WTC11 (cell line): ENCODE measurements at regions not wholly inside any gene's neighbourhood (a gene's known extent, or its start where the extent isn't known, plus 50 kb on each side); places are given as distances from the start of the nearest gene placed in this dataset.

Experiments
- ATAC-seq: fragments of 200-7000 bp; cut with Tn5 transposase; 2 replicates; pipeline ENCODE4 v1.10.0; 2021; ENCODE audit warnings: mild to moderate bottlenecking, moderate library complexity
- CTCF ChIA-PET: fragments of 300-600 bp; sonication (Branson Sonifier 250); formaldehyde crosslinking; loops from one replicate; lab custom pipeline; 2021; ENCODE audit warnings: antibody characterized with exemption; lab: Charles Lee
- POLR2A ChIA-PET: fragments of 350-600 bp; sonication (Branson Sonifier 250); formaldehyde crosslinking; loops from one replicate; lab custom pipeline; 2021; ENCODE audit warnings: antibody characterized with exemption; lab: Charles Lee
- DNase-seq: peaks from one replicate; pipeline ENCODE4 v3.0.0; 2021; ENCODE audit warnings: low spot score
- H3K27ac Mint-ChIP-seq: 2 replicates; pipeline ENCODE4 v1.8.0; 2021; ENCODE audit warnings: mixed read lengths
- H3K27me3 Mint-ChIP-seq: 2 replicates; pipeline ENCODE4 v1.8.0; 2021; ENCODE audit warnings: low read depth, mild to moderate bottlenecking, moderate library complexity, mixed read lengths
- H3K36me3 Mint-ChIP-seq: 2 replicates; pipeline ENCODE4 v1.8.0; 2021; ENCODE audit warnings: mixed read lengths
- H3K4me1 Mint-ChIP-seq: 2 replicates; pipeline ENCODE4 v1.8.0; 2022; ENCODE audit warnings: mixed read lengths
- H3K4me3 Mint-ChIP-seq: 2 replicates; pipeline ENCODE4 v1.8.0; 2021; ENCODE audit warnings: mild to moderate bottlenecking, moderate library complexity, mixed read lengths
- H3K9me3 Mint-ChIP-seq: 2 replicates; pipeline ENCODE4 v1.8.0; 2021; ENCODE audit warnings: mixed read lengths
- AR ChIP-seq: fragments of 250-450 bp; sonication (Bioruptor Pico); IDR thresholded peaks from 2 replicates; pipeline ENCODE4 v1.9.0; 2021; ENCODE audit warnings: mild to moderate bottlenecking
- ATF2 ChIP-seq: sonication (generic); formaldehyde crosslinking; IDR thresholded peaks from 2 replicates; pipeline ENCODE4 v1.8.1; 2022; ENCODE audit warnings: low read depth, missing genetic modification reagents, borderline replicate concordance
- ATF6 ChIP-seq: sonication (generic); formaldehyde crosslinking; IDR thresholded peaks from 2 replicates; pipeline ENCODE4 v1.8.1; 2023; ENCODE audit warnings: mild to moderate bottlenecking, missing genetic modification reagents
- EMX1 ChIP-seq: fragments of 250-450 bp; sonication (Bioruptor Pico); IDR thresholded peaks from 2 replicates; pipeline ENCODE4 v1.8.0; 2021; ENCODE audit warnings: mild to moderate bottlenecking
- ETV6 ChIP-seq: sonication (generic); formaldehyde crosslinking; IDR thresholded peaks from 2 replicates; pipeline ENCODE4 v1.8.1; 2022; ENCODE audit warnings: mild to moderate bottlenecking, missing genetic modification reagents
- IRF2 ChIP-seq: sonication (generic); formaldehyde crosslinking; IDR thresholded peaks from 2 replicates; pipeline ENCODE4 v1.8.0; 2022; ENCODE audit warnings: low read depth, missing genetic modification reagents, borderline replicate concordance
- MXD4 ChIP-seq: fragments of 250-450 bp; sonication (Bioruptor Pico); IDR thresholded peaks from 2 replicates; pipeline ENCODE4 v1.8.0; 2021; ENCODE audit warnings: mild to moderate bottlenecking, moderate library complexity, borderline replicate concordance
- MYBL2 ChIP-seq: sonication (generic); formaldehyde crosslinking; IDR thresholded peaks from 2 replicates; pipeline ENCODE4 v1.8.1; 2023; ENCODE audit warnings: mild to moderate bottlenecking, moderate library complexity, missing genetic modification reagents
- PREB ChIP-seq: sonication (generic); formaldehyde crosslinking; IDR thresholded peaks from 2 replicates; pipeline ENCODE4 v1.8.1; 2022; ENCODE audit warnings: mild to moderate bottlenecking, missing genetic modification reagents, moderate library complexity, borderline replicate concordance
- USF1 ChIP-seq: sonication (generic); formaldehyde crosslinking; IDR thresholded peaks from 2 replicates; pipeline ENCODE4 v1.8.0; 2022; ENCODE audit warnings: mild to moderate bottlenecking, missing genetic modification reagents
- ZBTB21 ChIP-seq: sonication (generic); formaldehyde crosslinking; IDR thresholded peaks from 2 replicates; pipeline ENCODE4 v1.8.1; 2023; ENCODE audit warnings: mild to moderate bottlenecking, missing genetic modification reagents, borderline replicate concordance
- ZNF121 ChIP-seq: sonication (generic); formaldehyde crosslinking; IDR thresholded peaks from 2 replicates; pipeline ENCODE4 v1.8.0; 2023; ENCODE audit warnings: missing genetic modification reagents
- ZNF671 ChIP-seq: fragments of 250-450 bp; sonication (Bioruptor Pico); IDR thresholded peaks from 2 replicates; pipeline ENCODE4 v1.8.0; 2021; ENCODE audit warnings: mild to moderate bottlenecking

GRCh38 chr5:108670591-108671289 is 77.0 kb upstream of the FER start:
- Mint-ChIP-seq H3K4me1 (peaks cover 22% of the 10 kb centered on the region), H3K27ac (no peak overlapping the region), H3K36me3 (no peaks in the 10 kb centered on the region), H3K9me3 (peaks cover 10% of the 10 kb centered on the region), H3K4me3 (no peak overlapping the region), H3K27me3 (peaks cover 81% of the 10 kb centered on the region)
- DNase-seq (no peak), ATAC-seq (no peak)
- ChIA-PET POLR2A (no interaction called here), CTCF (no interaction called here)
- TF ChIP-seq ZNF671 (CRISPR knock-in tag), result no peak
- TF ChIP-seq MXD4, result no peak

- DNase-seq (no peak), ATAC-seq (no peak)
- Mint-ChIP-seq H3K4me1 (peaks cover 22% of the 10 kb centered on the region), H3K27ac (no peak overlapping the region), H3K9me3 (peaks cover 10% of the 10 kb centered on the region), H3K4me3 (no peak overlapping the region)
- no peak for TF ChIP-seq ZBTB21 (CRISPR knock-in tag)
- no peak for TF ChIP-seq EMX1 (CRISPR knock-in tag)
- TF ChIP-seq MYBL2 (CRISPR knock-in tag), result no peak
- no peak for TF ChIP-seq USF1
- TF ChIP-seq ATF6 (CRISPR knock-in tag), result no peak
- no peak for TF ChIP-seq PREB (CRISPR knock-in tag)
- TF ChIP-seq, all 79 proteins: peak for 0
- peaks cover 68% of the 10 kb centered on the region for H3K27me3 Mint-ChIP-seq
- H3K36me3 Mint-ChIP-seq, result no peaks in the 10 kb centered on the region
- ChIA-PET CTCF (interaction anchor here (0.6 kb wide), 1 partner anchor 584 kb away, joined by 3 read pairs; no protein-coding TSS in a partner anchor), POLR2A (no interaction called here)
Observed at GRCh38 chr5:108669462-108669861, 78.2 kb upstream of the FER start.

GRCh38 chr5:108661590-108662219 is 86.0 kb upstream of the FER start:
- TF ChIP-seq MYBL2 (CRISPR knock-in tag), result no peak
- no peak for TF ChIP-seq ATF2 (CRISPR knock-in tag)
- TF ChIP-seq AR (CRISPR knock-in tag), result no peak
- TF ChIP-seq ETV6 (CRISPR knock-in tag), result no peak
- TF ChIP-seq MXD4, result no peak
- no peak for TF ChIP-seq EMX1 (CRISPR knock-in tag)
- TF ChIP-seq IRF2 (CRISPR knock-in tag), result no peak
- no peak for TF ChIP-seq ZNF121 (CRISPR knock-in tag)

More at GRCh38 chr5:108661590-108662219, 86.0 kb upstream of the FER start:
- Mint-ChIP-seq H3K9me3 (peaks cover 18% of the 10 kb centered on the region), H3K27ac (no peak overlapping the region), H3K27me3 (peaks cover 3% of the 10 kb centered on the region), H3K4me1 (no peaks in the 10 kb centered on the region), H3K4me3 (no peak overlapping the region), H3K36me3 (no peaks in the 10 kb centered on the region)
- POLR2A ChIA-PET, result no interaction called here
- CTCF ChIA-PET, result no interaction called here
- no peak for DNase-seq
- no peak for ATAC-seq
